OCI-LY3 (cell line): ENCODE measurements at regions not wholly inside any gene's neighbourhood (a gene's known extent, or its start where the extent isn't known, plus 50 kb on each side); places are given as distances from the start of the nearest gene placed in this dataset.

ENCODE experiments used
- H2AFZ ChIP-seq: fragments of 200-600, 300-600 bp; shearing (Covaris generic); 2 replicates; pipeline ENCODE4 v1.6.0; 2014; ENCODE audit warnings: antibody characterized with exemption, low read depth, low read length
- H3K27ac ChIP-seq: fragments of 200-600, 300-600 bp; sonication (generic); 2 replicates; pipeline ENCODE4 v1.5.1; 2014; ENCODE audit warnings: mild to moderate bottlenecking, low read length, moderate library complexity, mixed read lengths
- H3K27me3 ChIP-seq: fragments of 200-600, 300-600 bp; sonication (generic); 2 replicates; pipeline ENCODE4 v1.6.1; 2014; ENCODE audit warnings: low read depth, low read length, mixed read lengths
- H3K36me3 ChIP-seq: fragments of 200-600, 300-600 bp; sonication (generic); replicated peaks from 2 replicates; pipeline ENCODE3; 2014; ENCODE audit warnings: low read depth, low read length, mixed read lengths
- H3K4me1 ChIP-seq: fragments of 300-600, 200-600 bp; sonication (generic); 2 replicates; pipeline ENCODE4 v1.6.1; 2014; ENCODE audit warnings: low read length, mixed read lengths
- H3K4me2 ChIP-seq: fragments of 200-600, 300-600 bp; sonication (generic); 2 replicates; pipeline ENCODE4 v1.6.1; 2014; ENCODE audit warnings: low read length, mixed read lengths
- H3K4me3 ChIP-seq: fragments of 300-600, 200-600 bp; sonication (generic); 2 replicates; pipeline ENCODE4 v1.5.1; 2014; ENCODE audit warnings: antibody characterized with exemption, mild to moderate bottlenecking, low read length, moderate library complexity
- H3K79me2 ChIP-seq: fragments of 300-600, 200-600 bp; shearing (Covaris generic); 2 replicates; pipeline ENCODE4 v1.6.1; 2014; ENCODE audit warnings: mild to moderate bottlenecking, low read length, mixed read lengths
- H3K9ac ChIP-seq: fragments of 300-600, 200-600 bp; shearing (Covaris generic); 2 replicates; pipeline ENCODE4 v1.6.0; 2014; ENCODE audit warnings: mild to moderate bottlenecking, low read length, moderate library complexity
- H3K9me3 ChIP-seq: fragments of 200-600, 300-600 bp; shearing (Covaris generic); 2 replicates; pipeline ENCODE4 v1.6.1; 2014; ENCODE audit warnings: low read length, mixed read lengths; ENCODE audit not compliant: insufficient read depth
- H4K20me1 ChIP-seq: fragments of 200-600, 300-600 bp; sonication (generic); 2 replicates; pipeline ENCODE4 v1.6.1; 2016; ENCODE audit warnings: low read length, mixed read lengths; ENCODE audit not compliant: insufficient read depth
- CTCF ChIP-seq: fragments of 200-600, 300-600 bp; sonication (generic); IDR thresholded peaks from 2 replicates; pipeline ENCODE4 v1.5.1; 2014; ENCODE audit warnings: antibody characterized with exemption, low read length, low read depth
- EZH2phosphoT487 ChIP-seq: fragments of 200-600 bp; shearing (Covaris generic); IDR thresholded peaks from 2 replicates; pipeline ENCODE4 v1.6.1; 2018; ENCODE audit warnings: antibody characterized with exemption, mixed run types, low read depth

- H3K36me3 ChIP-seq: no peaks in the 10 kb centered on the region
- no peaks in the 10 kb centered on the region for H3K79me2 ChIP-seq
- H3K27me3 ChIP-seq: no peaks in the 10 kb centered on the region
- H3K9me3 ChIP-seq: no peaks in the 10 kb centered on the region
- no peak overlapping the region for H3K4me3 ChIP-seq
- no peak overlapping the region for H3K27ac ChIP-seq
- no peak overlapping the region for H3K9ac ChIP-seq
- no peak overlapping the region for H3K4me2 ChIP-seq
- no peak overlapping the region for H2AFZ ChIP-seq
- H4K20me1 ChIP-seq: no peaks in the 10 kb centered on the region
- TF ChIP-seq EZH2phosphoT487 (no peak), CTCF (no peak)
- H3K4me1 ChIP-seq: no peaks in the 10 kb centered on the region
Observed at GRCh38 chr6:153670403-153671026, 368.5 kb upstream of the OPRM1 start.

GRCh38 chr6:153668758-153669157 lies 370.3 kb upstream of the OPRM1 start:
- no peak overlapping the region for H2AFZ ChIP-seq

GRCh38 chr6:153662982-153663381 lies 376.1 kb upstream of the OPRM1 start:
- TF ChIP-seq EZH2phosphoT487 (no peak), CTCF (no peak)
- no peaks in the 10 kb centered on the region for H3K9me3 ChIP-seq
- H3K36me3 ChIP-seq: no peaks in the 10 kb centered on the region
- H2AFZ ChIP-seq: no peak overlapping the region
- no peak overlapping the region for H3K27ac ChIP-seq
- no peak overlapping the region for H3K4me3 ChIP-seq
- no peaks in the 10 kb centered on the region for H3K4me1 ChIP-seq
- H4K20me1 ChIP-seq: no peaks in the 10 kb centered on the region
- no peak overlapping the region for H3K9ac ChIP-seq
- H3K4me2 ChIP-seq: no peak overlapping the region
- no peaks in the 10 kb centered on the region for H3K79me2 ChIP-seq
- no peaks in the 10 kb centered on the region for H3K27me3 ChIP-seq

More at GRCh38 chr6:153668758-153669157, 370.3 kb upstream of the OPRM1 start:
- Histone ChIP-seq H3K9me3 (no peaks in the 10 kb centered on the region), H3K27me3 (no peaks in the 10 kb centered on the region), H3K4me1 (no peaks in the 10 kb centered on the region), H3K27ac (no peak overlapping the region), H3K9ac (no peak overlapping the region), H3K4me2 (no peak overlapping the region), H3K79me2 (no peaks in the 10 kb centered on the region), H4K20me1 (no peaks in the 10 kb centered on the region), H3K4me3 (no peak overlapping the region), H3K36me3 (no peaks in the 10 kb centered on the region)
- TF ChIP-seq EZH2phosphoT487 (no peak), CTCF (no peak)

GRCh38 chr6:153645326-153645725 lies 393.7 kb upstream of the OPRM1 start:
- H3K27me3 ChIP-seq: no peaks in the 10 kb centered on the region
- H3K4me1 ChIP-seq: no peaks in the 10 kb centered on the region
- TF ChIP-seq CTCF: no peak
- TF ChIP-seq EZH2phosphoT487: no peak
- H3K27ac ChIP-seq: no peak overlapping the region
- no peak overlapping the region for H2AFZ ChIP-seq
- no peaks in the 10 kb centered on the region for H3K9me3 ChIP-seq
- H3K4me3 ChIP-seq: no peak overlapping the region
- H3K36me3 ChIP-seq: no peaks in the 10 kb centered on the region
- H3K9ac ChIP-seq: no peak overlapping the region
- no peaks in the 10 kb centered on the region for H3K79me2 ChIP-seq
- no peaks in the 10 kb centered on the region for H4K20me1 ChIP-seq
- H3K4me2 ChIP-seq: no peak overlapping the region
